ENCODE measurements at regions not wholly inside any gene's neighbourhood (a gene's known extent, or its start where the extent isn't known, plus 50 kb on each side); places are given as distances from the start of the nearest gene placed in this dataset.

GRCh38 chr2:177026956-177027355, 185.6 kb upstream of the HNRNPA3 start:
- TF ChIP-seq, protein P1, sequence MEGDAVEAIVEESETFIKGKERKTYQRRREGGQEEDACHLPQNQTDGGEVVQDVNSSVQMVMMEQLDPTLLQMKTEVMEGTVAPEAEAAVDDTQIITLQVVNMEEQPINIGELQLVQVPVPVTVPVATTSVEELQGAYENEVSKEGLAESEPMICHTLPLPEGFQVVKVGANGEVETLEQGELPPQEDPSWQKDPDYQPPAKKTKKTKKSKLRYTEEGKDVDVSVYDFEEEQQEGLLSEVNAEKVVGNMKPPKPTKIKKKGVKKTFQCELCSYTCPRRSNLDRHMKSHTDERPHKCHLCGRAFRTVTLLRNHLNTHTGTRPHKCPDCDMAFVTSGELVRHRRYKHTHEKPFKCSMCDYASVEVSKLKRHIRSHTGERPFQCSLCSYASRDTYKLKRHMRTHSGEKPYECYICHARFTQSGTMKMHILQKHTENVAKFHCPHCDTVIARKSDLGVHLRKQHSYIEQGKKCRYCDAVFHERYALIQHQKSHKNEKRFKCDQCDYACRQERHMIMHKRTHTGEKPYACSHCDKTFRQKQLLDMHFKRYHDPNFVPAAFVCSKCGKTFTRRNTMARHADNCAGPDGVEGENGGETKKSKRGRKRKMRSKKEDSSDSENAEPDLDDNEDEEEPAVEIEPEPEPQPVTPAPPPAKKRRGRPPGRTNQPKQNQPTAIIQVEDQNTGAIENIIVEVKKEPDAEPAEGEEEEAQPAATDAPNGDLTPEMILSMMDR (IDR thresholded peaks at IDR 0.05; ENCODE audit: insufficient read depth, low read length, poor library complexity, severe bottlenecking): no peak
- DNase-seq (ENCODE audit: extremely low read depth, insufficient read length): no peak
- Histone ChIP-seq H3K36me3 (ENCODE audit: control insufficient read depth, insufficient read depth, low read length) (no peaks in the 10 kb centered on the region), H3K27me3 (replicated peaks; ENCODE audit: control insufficient read depth, insufficient read depth, low read length) (no peaks in the 10 kb centered on the region), H3K4me3 (replicated peaks; ENCODE audit: low read depth, low read length) (no peak overlapping the region)

- DNase-seq (ENCODE audit: extremely low read depth, insufficient read length): no peak
- no peaks in the 10 kb centered on the region for H3K36me3 ChIP-seq (ENCODE audit: control insufficient read depth, insufficient read depth, low read length)
- no peaks in the 10 kb centered on the region; the same call in 1 of the 2 replicates for H3K27me3 ChIP-seq (replicated peaks; ENCODE audit: control insufficient read depth, insufficient read depth, low read length)
- TF ChIP-seq, protein P1 (IDR thresholded peaks at IDR 0.05; ENCODE audit: insufficient read depth, low read length, poor library complexity, severe bottlenecking): no peak
- no peak overlapping the region for H3K4me3 ChIP-seq (replicated peaks; ENCODE audit: low read depth, low read length)
Measured at GRCh38 chr2:177028296-177028695, 184.3 kb upstream of the HNRNPA3 start.

DNA sequence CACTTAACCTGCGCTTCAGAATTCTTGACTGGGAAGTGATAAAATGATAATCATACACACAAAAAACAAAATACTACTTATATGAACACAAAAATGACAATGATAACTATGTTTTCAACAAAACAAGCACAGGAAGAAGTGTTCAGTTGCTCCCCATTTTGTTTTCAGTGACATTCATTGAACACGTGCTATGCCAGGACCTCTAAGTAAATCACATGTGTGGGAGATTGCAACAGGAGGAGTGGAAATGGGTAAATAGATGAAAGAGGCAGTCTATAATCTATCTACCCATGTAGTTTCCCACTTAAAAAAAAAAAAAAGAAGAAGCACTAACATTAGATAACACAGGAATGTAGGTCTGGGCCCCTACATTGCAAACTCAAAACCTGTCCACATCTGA, 183.5 kb upstream of the HNRNPA3 start:
- DNase-seq (ENCODE audit: extremely low read depth, insufficient read length): no peak
- Histone ChIP-seq H3K27me3 (replicated peaks; ENCODE audit: control insufficient read depth, insufficient read depth, low read length) (no peaks in the 10 kb centered on the region; the same call in 1 of the 2 replicates), H3K4me3 (replicated peaks; ENCODE audit: low read depth, low read length) (no peak overlapping the region), H3K36me3 (ENCODE audit: control insufficient read depth, insufficient read depth, low read length) (no peaks in the 10 kb centered on the region)
- TF ChIP-seq, protein P1 (IDR thresholded peaks at IDR 0.05; ENCODE audit: insufficient read depth, low read length, poor library complexity, severe bottlenecking): no peak

DNA sequence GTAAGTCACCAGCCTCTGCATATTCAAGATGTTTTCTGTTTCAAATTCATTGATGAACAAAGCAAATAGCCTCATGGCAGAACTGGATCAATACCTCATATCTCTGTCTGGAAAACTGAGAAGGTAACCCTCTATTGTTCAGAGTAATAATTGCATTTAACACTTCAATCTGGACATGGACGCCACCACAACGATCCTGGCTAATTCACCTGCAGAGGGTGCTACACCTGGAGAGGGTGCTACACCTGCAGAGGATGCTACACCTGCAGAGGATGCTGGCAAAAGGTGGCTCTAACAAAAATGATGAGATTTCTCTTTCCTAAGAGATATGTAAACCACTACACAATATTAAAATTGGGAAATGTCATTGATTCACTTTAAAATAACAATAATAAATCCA, 183.1 kb upstream of the HNRNPA3 start:
- Histone ChIP-seq H3K36me3 (ENCODE audit: control insufficient read depth, insufficient read depth, low read length) (no peaks in the 10 kb centered on the region), H3K27me3 (replicated peaks; ENCODE audit: control insufficient read depth, insufficient read depth, low read length) (no peaks in the 10 kb centered on the region; the same call in 1 of the 2 replicates), H3K4me3 (replicated peaks; ENCODE audit: low read depth, low read length) (no peak overlapping the region)
- TF ChIP-seq, protein P1 (IDR thresholded peaks at IDR 0.05; ENCODE audit: insufficient read depth, low read length, poor library complexity, severe bottlenecking): peak; percentile 10
- DNase-seq (ENCODE audit: extremely low read depth, insufficient read length): no peak

- no peak overlapping the region for H3K4me3 ChIP-seq (replicated peaks; ENCODE audit: low read depth, low read length)
- H3K27me3 ChIP-seq (replicated peaks; ENCODE audit: control insufficient read depth, insufficient read depth, low read length): no peaks in the 10 kb centered on the region; the same call in 1 of the 2 replicates
- no peaks in the 10 kb centered on the region for H3K36me3 ChIP-seq (ENCODE audit: control insufficient read depth, insufficient read depth, low read length)
- TF ChIP-seq, protein P1 (IDR thresholded peaks at IDR 0.05; ENCODE audit: insufficient read depth, low read length, poor library complexity, severe bottlenecking): no peak
- no peak for DNase-seq (ENCODE audit: extremely low read depth, insufficient read length)
Measured at GRCh38 chr2:177029901-177030300, 182.7 kb upstream of the HNRNPA3 start.

All from GM06990 (cell line).